Vagina (tissue), 2 donors: ENCODE measurements at regions not wholly inside any gene's neighbourhood (a gene's known extent, or its start where the extent isn't known, plus 50 kb on each side); places are given as distances from the start of the nearest gene placed in this dataset.

ENCODE experiments used
- POLR2A ChIP-seq, 2 donors: fragments of 450-650 bp; IDR thresholded peaks; one replicate each; pipeline ENCODE4 v1.6.1; 2017; ENCODE audit warnings: antibody characterized with exemption in 2 of 2, mild to moderate bottlenecking in 2 of 2, moderate library complexity in 2 of 2
- TF ChIP-seq, protein P1 (sequence below), 3 experiments: fragments of 450-650 bp in 2 of 3; fragments of 200-600 bp in 1 of 3; sonication (generic) in 1 of 3; IDR thresholded peaks; one replicate each; pipeline ENCODE4 v1.5.1; 2017 to 2019; ENCODE audit warnings: antibody characterized with exemption in 3 of 3, mild to moderate bottlenecking in 2 of 3, moderate library complexity in 2 of 3

DNA sequence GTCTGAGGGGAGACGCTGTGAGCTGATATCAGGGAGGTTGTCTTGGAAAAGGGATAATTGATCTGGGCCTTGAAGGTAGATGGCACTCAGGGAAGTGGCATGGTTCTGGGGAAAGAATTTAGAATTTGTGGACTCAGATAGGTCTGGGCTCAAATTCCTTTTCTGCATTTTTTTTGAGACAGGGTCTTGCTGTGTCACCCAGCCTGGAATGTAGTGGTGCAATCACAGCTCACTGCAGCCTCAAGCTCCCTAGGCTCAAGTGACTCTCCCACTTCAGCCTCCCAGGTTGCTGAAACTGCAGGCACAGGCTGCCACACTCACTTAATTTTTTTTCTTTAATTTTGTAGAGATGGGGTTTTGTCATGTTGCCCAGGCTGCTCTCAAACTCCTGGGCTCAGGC lies 98.1 kb upstream of the NCOR2 start:
- no peak for TF ChIP-seq POLR2A (IDR thresholded peaks at IDR 0.05)
- TF ChIP-seq, protein P1, sequence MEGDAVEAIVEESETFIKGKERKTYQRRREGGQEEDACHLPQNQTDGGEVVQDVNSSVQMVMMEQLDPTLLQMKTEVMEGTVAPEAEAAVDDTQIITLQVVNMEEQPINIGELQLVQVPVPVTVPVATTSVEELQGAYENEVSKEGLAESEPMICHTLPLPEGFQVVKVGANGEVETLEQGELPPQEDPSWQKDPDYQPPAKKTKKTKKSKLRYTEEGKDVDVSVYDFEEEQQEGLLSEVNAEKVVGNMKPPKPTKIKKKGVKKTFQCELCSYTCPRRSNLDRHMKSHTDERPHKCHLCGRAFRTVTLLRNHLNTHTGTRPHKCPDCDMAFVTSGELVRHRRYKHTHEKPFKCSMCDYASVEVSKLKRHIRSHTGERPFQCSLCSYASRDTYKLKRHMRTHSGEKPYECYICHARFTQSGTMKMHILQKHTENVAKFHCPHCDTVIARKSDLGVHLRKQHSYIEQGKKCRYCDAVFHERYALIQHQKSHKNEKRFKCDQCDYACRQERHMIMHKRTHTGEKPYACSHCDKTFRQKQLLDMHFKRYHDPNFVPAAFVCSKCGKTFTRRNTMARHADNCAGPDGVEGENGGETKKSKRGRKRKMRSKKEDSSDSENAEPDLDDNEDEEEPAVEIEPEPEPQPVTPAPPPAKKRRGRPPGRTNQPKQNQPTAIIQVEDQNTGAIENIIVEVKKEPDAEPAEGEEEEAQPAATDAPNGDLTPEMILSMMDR (IDR thresholded peaks at IDR 0.05): no peak
